CD14-positive monocyte (primary cell): ENCODE measurements at regions not wholly inside any gene's neighbourhood (a gene's known extent, or its start where the extent isn't known, plus 50 kb on each side); places are given as distances from the start of the nearest gene placed in this dataset.

Experiments used
- DNase-seq, 3 donors: peaks; one replicate each; pipeline ENCODE4 v3.0.0-alpha.2; 2011 to 2022
- H2AFZ ChIP-seq: 2 replicates; pipeline ENCODE4 v1.6.0; 2012; ENCODE audit warnings: mild to moderate bottlenecking, low read depth, low read length, inconsistent platforms; ENCODE audit not compliant: insufficient read depth, poor library complexity, severe bottlenecking
- H3K27ac ChIP-seq, 2 donors: 1 replicate in 1 of 2; 2 replicates in 1 of 2; pipeline ENCODE4 v1.5.1; 2012 to 2013; ENCODE audit warnings: low read length in 2 of 2, control low read depth in 1 of 2, inconsistent platforms in 1 of 2, low read depth in 1 of 2, mild to moderate bottlenecking in 1 of 2
- H3K27me3 ChIP-seq, 2 donors: one replicate each; pipeline versions ENCODE4 v1.6.0 to v1.6.1; 2011 to 2013; ENCODE audit warnings: low read length in 2 of 2; ENCODE audit not compliant: control insufficient read depth in 2 of 2, insufficient read depth in 2 of 2
- H3K36me3 ChIP-seq, 2 donors: replicated peaks in 1 of 2; 1 replicate in 1 of 2; 2 replicates in 1 of 2; pipeline versions ENCODE4 v1.5.1 to v1.6.1; 2012 to 2013; ENCODE audit warnings: low read length in 2 of 2, control low read depth in 1 of 2, inconsistent platforms in 1 of 2, mild to moderate bottlenecking in 1 of 2; ENCODE audit not compliant: insufficient read depth in 2 of 2, control insufficient read depth in 1 of 2
- H3K4me1 ChIP-seq, 2 donors: 1 replicate in 1 of 2; 2 replicates in 1 of 2; pipeline versions ENCODE4 v1.5.1 to v1.6.1; 2012 to 2013; ENCODE audit warnings: low read length in 2 of 2, control low read depth in 1 of 2, inconsistent platforms in 1 of 2, mild to moderate bottlenecking in 1 of 2, moderate library complexity in 1 of 2; ENCODE audit not compliant: insufficient read depth in 2 of 2, control insufficient read depth in 1 of 2
- H3K4me2 ChIP-seq: replicated peaks from 2 replicates; pipeline ENCODE3; 2012; ENCODE audit warnings: low read length, moderate library complexity, mild to moderate bottlenecking; ENCODE audit not compliant: poor library complexity, severe bottlenecking; ENCODE audit errors: extremely low read depth
- H3K4me3 ChIP-seq, 3 experiments: fragments of 200-600 bp in 1 of 3; sonication (generic) in 1 of 3; replicated peaks in 1 of 3; 1 replicate in 2 of 3; 2 replicates in 1 of 3; pipeline ENCODE4 v1.5.1; 2011 to 2013; ENCODE audit warnings: low read length in 3 of 3, mild to moderate bottlenecking in 3 of 3, control low read depth in 2 of 3, low read depth in 2 of 3, inconsistent platforms in 1 of 3, moderate library complexity in 1 of 3
- H3K79me2 ChIP-seq: 2 replicates; pipeline ENCODE4 v1.6.0; 2012; ENCODE audit warnings: mild to moderate bottlenecking, control low read depth, inconsistent platforms, low read length, moderate library complexity; ENCODE audit not compliant: insufficient read depth
- H3K9ac ChIP-seq: 2 replicates; pipeline ENCODE4 v1.6.0; 2017; ENCODE audit warnings: low read length, mild to moderate bottlenecking; ENCODE audit not compliant: insufficient read depth, poor library complexity, severe bottlenecking
- H3K9me3 ChIP-seq, 2 donors: replicated peaks in 1 of 2; 1 replicate in 1 of 2; 2 replicates in 1 of 2; pipeline versions ENCODE4 v1.5.1 to v1.6.1; 2012 to 2013; ENCODE audit warnings: low read length in 2 of 2, control low read depth in 1 of 2; ENCODE audit not compliant: control insufficient read depth in 1 of 2, insufficient read depth in 1 of 2
- H4K20me1 ChIP-seq: 2 replicates; pipeline ENCODE4 v1.6.0; 2012; ENCODE audit warnings: mild to moderate bottlenecking, low read length, control low read depth, moderate library complexity; ENCODE audit not compliant: insufficient read depth
- H3K27ac Mint-ChIP-seq, 7 donors: one replicate each; pipeline ENCODE4 v1.8.0; 2020; ENCODE audit warnings: mild to moderate bottlenecking in 7 of 7, mixed read lengths in 7 of 7, moderate library complexity in 6 of 7, inconsistent platforms in 2 of 7
- H3K27me3 Mint-ChIP-seq, 3 donors: one replicate each; pipeline ENCODE4 v1.8.0; 2021 to 2022; ENCODE audit warnings: low read depth in 3 of 3, mild to moderate bottlenecking in 3 of 3, mixed read lengths in 3 of 3, moderate library complexity in 3 of 3, inconsistent platforms in 1 of 3
- H3K36me3 Mint-ChIP-seq, 2 donors: one replicate each; pipeline ENCODE4 v1.8.0; 2020; ENCODE audit warnings: mixed read lengths in 2 of 2, inconsistent platforms in 1 of 2, mild to moderate bottlenecking in 1 of 2
- H3K4me1 Mint-ChIP-seq: one replicate; pipeline ENCODE4 v1.8.0; 2020; ENCODE audit warnings: mild to moderate bottlenecking, mixed read lengths
- H3K4me3 Mint-ChIP-seq, 2 donors: one replicate each; pipeline ENCODE4 v1.8.0; 2020; ENCODE audit warnings: mild to moderate bottlenecking in 2 of 2, mixed read lengths in 2 of 2, moderate library complexity in 1 of 2
- H3K9me3 Mint-ChIP-seq, 7 donors: one replicate each; pipeline ENCODE4 v1.8.0; 2020 to 2022; ENCODE audit warnings: mixed read lengths in 7 of 7, mild to moderate bottlenecking in 6 of 7, moderate library complexity in 6 of 7, inconsistent platforms in 2 of 7
- CTCF ChIP-seq: fragments of 200-600 bp; IDR thresholded peaks from one replicate; pipeline ENCODE4 v1.8.0; 2022; ENCODE audit warnings: antibody characterized with exemption, mild to moderate bottlenecking
- WGBS: methylation state at CpG from one replicate; pipeline ENCODE4 v1.1.5; 2013; ENCODE audit warnings: missing lambda C conversion rate; ENCODE audit not compliant: insufficient coverage; 5-methylcytosine and 5-hydroxymethylcytosine counted together
- intact Hi-C, 2 donors: fragments of 100-400 bp; cut with micrococcal nuclease; formaldehyde crosslinking; loops; one replicate each; pipeline versions ENCODE4 v1.15.0 to v1.15.1; 2023

GRCh38 chr2:128790541-128791001 is 471.9 kb upstream of the HS6ST1 start:
- DNase-seq, result no peak
- Mint-ChIP-seq H3K4me1 (no peaks in the 10 kb centered on the region), H3K9me3 (peaks cover 3 to 8% (median 5%) of the 10 kb centered on the region in 7 donors), H3K27ac (no peak overlapping the region), H3K36me3 (no peaks in the 10 kb centered on the region), H3K4me3 (no peak overlapping the region), H3K27me3 (peaks cover 0 to 2% (median 1%) of the 10 kb centered on the region in 3 donors)
- Histone ChIP-seq H3K4me2 (no peak overlapping the region), H2AFZ (no peak overlapping the region), H3K9me3 (peaks cover 0 to 6% of the 10 kb centered on the region in 2 donors), H3K4me3 (no peak overlapping the region), H3K27me3 (no peaks in the 10 kb centered on the region), H4K20me1 (no peaks in the 10 kb centered on the region), H3K79me2 (no peaks in the 10 kb centered on the region), H3K36me3 (no peaks in the 10 kb centered on the region), H3K4me1 (no peaks in the 10 kb centered on the region), H3K9ac (no peak overlapping the region), H3K27ac (no peak overlapping the region)
- 89% methylated on average over 11 of the region's 14 CpGs for WGBS
- intact Hi-C loops, result no loop called here
- no peak for TF ChIP-seq CTCF

GRCh38 chr2:128791120-128791984 is 472.7 kb upstream of the HS6ST1 start:
- H2AFZ ChIP-seq, result no peak overlapping the region
- H3K9ac ChIP-seq, result no peak overlapping the region
- intact Hi-C loops, result no loop called here
- H3K9me3 ChIP-seq, result peaks cover 0 to 6% of the 10 kb centered on the region in 2 donors
- H4K20me1 ChIP-seq, result no peaks in the 10 kb centered on the region
- Mint-ChIP-seq H3K9me3 (peaks cover 3 to 8% (median 5%) of the 10 kb centered on the region in 7 donors), H3K27me3 (peaks cover 0 to 2% (median 1%) of the 10 kb centered on the region in 3 donors), H3K27ac (no peak overlapping the region), H3K4me1 (no peaks in the 10 kb centered on the region), H3K36me3 (no peaks in the 10 kb centered on the region), H3K4me3 (no peak overlapping the region)
- no peaks in the 10 kb centered on the region for H3K4me1 ChIP-seq
- H3K27me3 ChIP-seq, result no peaks in the 10 kb centered on the region
- 94% methylated on average over 23 of the region's 24 CpGs for WGBS
- no peaks in the 10 kb centered on the region for H3K79me2 ChIP-seq
- TF ChIP-seq CTCF, result no peak
- no peak overlapping the region for H3K27ac ChIP-seq
- H3K4me2 ChIP-seq, result no peak overlapping the region
- H3K36me3 ChIP-seq, result no peaks in the 10 kb centered on the region
- no peak for DNase-seq
- H3K4me3 ChIP-seq, result no peak overlapping the region
